HG03025 (cell line): ENCODE measurements at regions not wholly inside any gene's neighbourhood (a gene's known extent, or its start where the extent isn't known, plus 50 kb on each side); places are given as distances from the start of the nearest gene placed in this dataset.
A peak's percentile ranks its signal among the peaks of the same experiment; 100 is the strongest.

Experiments used
- ATAC-seq: cut with Tn5 transposase; IDR thresholded peaks from one replicate; pipeline ENCODE4 v1.9.1; 2021; ENCODE audit warnings: mild to moderate bottlenecking, moderate library complexity; ENCODE audit not compliant: unreplicated experiment, low FRiP score

- ATAC-seq = peak; percentile 45
Observed at GRCh38 chr1:212557739-212558692, 50.5 kb upstream of the ATF3 start.

DNA sequence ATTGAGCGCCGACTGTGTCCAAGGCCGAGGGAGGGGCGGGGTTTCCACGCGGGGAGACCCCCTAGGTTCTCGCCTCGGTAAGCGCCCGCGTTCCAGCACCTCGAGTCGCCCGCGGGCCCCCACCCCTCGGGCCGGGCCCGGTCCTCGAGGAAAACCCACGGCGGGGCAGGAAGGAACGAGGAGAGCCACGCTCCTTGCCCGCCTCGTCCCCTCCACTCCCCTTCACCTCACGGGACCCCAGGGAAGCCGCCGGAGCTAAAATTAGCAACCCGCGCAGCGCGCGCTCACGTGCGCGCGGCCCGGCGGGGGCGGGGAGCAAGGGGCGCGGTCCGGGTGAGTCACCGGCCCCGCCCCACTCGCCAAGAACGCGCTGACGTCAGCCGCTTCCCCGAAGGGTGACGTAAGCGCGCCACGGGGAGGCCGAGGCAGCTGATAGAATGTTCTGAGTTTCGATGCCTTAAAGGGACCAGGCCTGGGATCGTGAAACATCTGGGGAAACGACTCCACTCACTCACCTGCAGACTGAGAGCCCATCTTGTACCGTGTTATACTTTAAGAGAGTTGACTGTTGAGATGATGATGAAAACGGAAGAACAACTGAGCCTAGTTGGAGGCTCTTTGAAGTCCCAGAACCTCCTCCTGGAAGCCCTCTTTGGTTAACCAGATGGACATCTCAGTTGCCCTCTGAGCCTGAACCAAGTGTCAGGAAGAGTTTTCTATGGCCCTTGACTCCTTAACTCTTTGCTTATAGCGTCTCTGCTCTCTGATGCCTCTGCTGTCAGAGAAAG, 49.7 kb upstream of the ATF3 start:
- ATAC-seq = peak; percentile 85
